Activated naive CD8-positive, alpha-beta T cell treated with anti-CD3 and anti-CD28 coated beads for 36 hours (primary cell): ENCODE measurements at regions not wholly inside any gene's neighbourhood (a gene's known extent, or its start where the extent isn't known, plus 50 kb on each side); places are given as distances from the start of the nearest gene placed in this dataset.
A peak's percentile ranks its signal among the peaks of the same experiment; 100 is the strongest.

Experiments used
- DNase-seq: peaks from one replicate; pipeline ENCODE4 v3.0.0; 2021
- H3K27ac Mint-ChIP-seq: one replicate; pipeline ENCODE4 v1.8.0; 2022; ENCODE audit warnings: mild to moderate bottlenecking, moderate library complexity, mixed read lengths
- H3K27me3 Mint-ChIP-seq: one replicate; pipeline ENCODE4 v1.8.0; 2022; ENCODE audit warnings: mild to moderate bottlenecking, mixed read lengths
- H3K36me3 Mint-ChIP-seq: one replicate; pipeline ENCODE4 v1.8.0; 2021; ENCODE audit warnings: mild to moderate bottlenecking, mixed read lengths
- H3K4me1 Mint-ChIP-seq: one replicate; pipeline ENCODE4 v1.8.0; 2021; ENCODE audit warnings: mixed read lengths
- H3K4me3 Mint-ChIP-seq: one replicate; pipeline ENCODE4 v1.8.0; 2022; ENCODE audit warnings: mild to moderate bottlenecking, moderate library complexity, mixed read lengths
- H3K9me3 Mint-ChIP-seq: one replicate; pipeline ENCODE4 v1.8.0; 2022; ENCODE audit warnings: mixed read lengths

- Mint-ChIP-seq H3K4me1 (peaks cover 20% of the 10 kb centered on the region), H3K36me3 (peaks cover 3% of the 10 kb centered on the region), H3K4me3 (peak overlapping the region; percentile 44), H3K27me3 (peaks cover 5% of the 10 kb centered on the region), H3K27ac (no peak overlapping the region), H3K9me3 (peaks cover 3% of the 10 kb centered on the region)
- DNase-seq: no peak
Observed at GRCh38 chr2:176473177-176473576, 203.9 kb downstream of the MTX2 start.

GRCh38 chr2:176473851-176474250 lies 204.6 kb downstream of the MTX2 start:
- no peak overlapping the region for H3K27ac Mint-ChIP-seq
- H3K36me3 Mint-ChIP-seq: peaks cover 3% of the 10 kb centered on the region
- H3K27me3 Mint-ChIP-seq: peaks cover 5% of the 10 kb centered on the region
- H3K4me3 Mint-ChIP-seq: no peak overlapping the region
- H3K9me3 Mint-ChIP-seq: peaks cover 3% of the 10 kb centered on the region
- no peak for DNase-seq
- H3K4me1 Mint-ChIP-seq: peaks cover 20% of the 10 kb centered on the region

GRCh38 chr2:176477336-176477735 lies 208.1 kb downstream of the MTX2 start:
- H3K27me3 Mint-ChIP-seq: peaks cover 10% of the 10 kb centered on the region
- H3K27ac Mint-ChIP-seq: no peak overlapping the region
- peaks cover 3% of the 10 kb centered on the region for H3K36me3 Mint-ChIP-seq
- no peak for DNase-seq
- peaks cover 10% of the 10 kb centered on the region for H3K4me1 Mint-ChIP-seq
- no peak overlapping the region for H3K4me3 Mint-ChIP-seq
- peaks cover 3% of the 10 kb centered on the region for H3K9me3 Mint-ChIP-seq

GRCh38 chr2:176479961-176480360 lies 210.7 kb downstream of the MTX2 start:
- H3K36me3 Mint-ChIP-seq: no peaks in the 10 kb centered on the region
- H3K4me1 Mint-ChIP-seq: no peaks in the 10 kb centered on the region
- no peak for DNase-seq
- H3K27me3 Mint-ChIP-seq: peaks cover 23% of the 10 kb centered on the region
- H3K27ac Mint-ChIP-seq: no peak overlapping the region
- peaks cover 1% of the 10 kb centered on the region for H3K9me3 Mint-ChIP-seq
- no peak overlapping the region for H3K4me3 Mint-ChIP-seq

- Mint-ChIP-seq H3K27ac (no peak overlapping the region), H3K9me3 (no peaks in the 10 kb centered on the region), H3K36me3 (no peaks in the 10 kb centered on the region), H3K4me1 (no peaks in the 10 kb centered on the region), H3K27me3 (peaks cover 26% of the 10 kb centered on the region), H3K4me3 (no peak overlapping the region)
- DNase-seq: no peak
Observed at GRCh38 chr2:176482107-176482506, 212.9 kb downstream of the MTX2 start.

- peaks cover 4% of the 10 kb centered on the region for H3K9me3 Mint-ChIP-seq
- no peaks in the 10 kb centered on the region for H3K36me3 Mint-ChIP-seq
- DNase-seq: no peak
- peaks cover 39% of the 10 kb centered on the region for H3K27me3 Mint-ChIP-seq
- no peaks in the 10 kb centered on the region for H3K4me1 Mint-ChIP-seq
- H3K4me3 Mint-ChIP-seq: no peak overlapping the region
- no peak overlapping the region for H3K27ac Mint-ChIP-seq
Observed at GRCh38 chr2:176483476-176483875, 214.2 kb downstream of the MTX2 start.

- Mint-ChIP-seq H3K4me3 (no peak overlapping the region), H3K4me1 (no peaks in the 10 kb centered on the region), H3K27ac (no peak overlapping the region), H3K9me3 (peaks cover 4% of the 10 kb centered on the region), H3K27me3 (peaks cover 45% of the 10 kb centered on the region), H3K36me3 (no peaks in the 10 kb centered on the region)
- no peak for DNase-seq
Observed at GRCh38 chr2:176483901-176484568, 214.8 kb downstream of the MTX2 start.

GRCh38 chr2:176484838-176485237 lies 215.6 kb downstream of the MTX2 start:
- Mint-ChIP-seq H3K27ac (no peak overlapping the region), H3K9me3 (peaks cover 4% of the 10 kb centered on the region), H3K4me1 (no peaks in the 10 kb centered on the region), H3K36me3 (no peaks in the 10 kb centered on the region), H3K27me3 (peaks cover 48% of the 10 kb centered on the region), H3K4me3 (no peak overlapping the region)
- DNase-seq: no peak

- H3K36me3 Mint-ChIP-seq: no peaks in the 10 kb centered on the region
- H3K27me3 Mint-ChIP-seq: peaks cover 40% of the 10 kb centered on the region
- H3K4me3 Mint-ChIP-seq: no peak overlapping the region
- H3K27ac Mint-ChIP-seq: no peak overlapping the region
- peaks cover 13% of the 10 kb centered on the region for H3K4me1 Mint-ChIP-seq
- no peak for DNase-seq
- peaks cover 4% of the 10 kb centered on the region for H3K9me3 Mint-ChIP-seq
Observed at GRCh38 chr2:176488431-176488830, 219.2 kb downstream of the MTX2 start.

- H3K27me3 Mint-ChIP-seq: peaks cover 43% of the 10 kb centered on the region
- H3K27ac Mint-ChIP-seq: no peak overlapping the region
- no peak overlapping the region for H3K4me3 Mint-ChIP-seq
Observed at GRCh38 chr2:176490061-176490861, 221.0 kb downstream of the MTX2 start.

GRCh38 chr2:176491172-176491904 lies 222.1 kb downstream of the MTX2 start:
- peaks cover 52% of the 10 kb centered on the region for H3K27me3 Mint-ChIP-seq
- H3K36me3 Mint-ChIP-seq: no peaks in the 10 kb centered on the region
- no peak overlapping the region for H3K4me3 Mint-ChIP-seq
- peaks cover 13% of the 10 kb centered on the region for H3K4me1 Mint-ChIP-seq
- H3K9me3 Mint-ChIP-seq: peaks cover 4% of the 10 kb centered on the region
- no peak overlapping the region for H3K27ac Mint-ChIP-seq
- peak; percentile 48 for DNase-seq

More at GRCh38 chr2:176490061-176490861, 221.0 kb downstream of the MTX2 start:
- DNase-seq: no peak
- H3K9me3 Mint-ChIP-seq: peaks cover 4% of the 10 kb centered on the region
- no peaks in the 10 kb centered on the region for H3K36me3 Mint-ChIP-seq
- peaks cover 13% of the 10 kb centered on the region for H3K4me1 Mint-ChIP-seq

- Mint-ChIP-seq H3K4me3 (no peak overlapping the region), H3K36me3 (no peaks in the 10 kb centered on the region), H3K27ac (no peak overlapping the region), H3K27me3 (peaks cover 44% of the 10 kb centered on the region), H3K4me1 (peaks cover 17% of the 10 kb centered on the region), H3K9me3 (peaks cover 4% of the 10 kb centered on the region)
- no peak for DNase-seq
Observed at GRCh38 chr2:176492583-176492982, 223.3 kb downstream of the MTX2 start.

- Mint-ChIP-seq H3K27me3 (peaks cover 40% of the 10 kb centered on the region), H3K4me3 (no peak overlapping the region), H3K9me3 (no peaks in the 10 kb centered on the region), H3K36me3 (no peaks in the 10 kb centered on the region), H3K4me1 (peaks cover 17% of the 10 kb centered on the region), H3K27ac (no peak overlapping the region)
- no peak for DNase-seq
Observed at GRCh38 chr2:176493226-176493825, 224.1 kb downstream of the MTX2 start.

- H3K4me1 Mint-ChIP-seq: peaks cover 17% of the 10 kb centered on the region
- peaks cover 39% of the 10 kb centered on the region for H3K27me3 Mint-ChIP-seq
- no peaks in the 10 kb centered on the region for H3K36me3 Mint-ChIP-seq
- no peaks in the 10 kb centered on the region for H3K9me3 Mint-ChIP-seq
- DNase-seq: no peak
- no peak overlapping the region for H3K27ac Mint-ChIP-seq
- H3K4me3 Mint-ChIP-seq: no peak overlapping the region
Observed at GRCh38 chr2:176493909-176494308, 224.7 kb downstream of the MTX2 start.

- no peak for DNase-seq
- Mint-ChIP-seq H3K4me1 (peaks cover 17% of the 10 kb centered on the region), H3K4me3 (no peak overlapping the region), H3K27ac (no peak overlapping the region), H3K36me3 (no peaks in the 10 kb centered on the region), H3K9me3 (no peaks in the 10 kb centered on the region), H3K27me3 (peaks cover 43% of the 10 kb centered on the region)
Observed at GRCh38 chr2:176494949-176495353, 225.7 kb downstream of the MTX2 start.
